Activated naive CD8-positive, alpha-beta T cell treated with anti-CD3 and anti-CD28 coated beads, Interleukin-2, amount 50 U/mL, for 24 hours (primary cell): ENCODE measurements at regions not wholly inside any gene's neighbourhood (a gene's known extent, or its start where the extent isn't known, plus 50 kb on each side); places are given as distances from the start of the nearest gene placed in this dataset.
"Not testable (repeated sequence)": the region's sequence is repeated elsewhere in the genome, so short reads cannot be mapped to it uniquely, and the experiment has no call there.

Source experiments
- ATAC-seq: fragments of 150-1000 bp; cut with Tn5 transposase; one replicate; pipeline ENCODE4 v1.10.0; 2021
- DNase-seq: peaks from one replicate; pipeline ENCODE4 v3.0.0; 2021
- H3K27ac Mint-ChIP-seq: one replicate; pipeline ENCODE4 v1.8.0; 2021; ENCODE audit warnings: mild to moderate bottlenecking, mixed read lengths
- H3K27me3 Mint-ChIP-seq: one replicate; pipeline ENCODE4 v1.8.0; 2021; ENCODE audit warnings: mixed read lengths
- H3K36me3 Mint-ChIP-seq: one replicate; pipeline ENCODE4 v1.8.0; 2021; ENCODE audit warnings: low read depth, mixed read lengths
- H3K4me1 Mint-ChIP-seq: one replicate; pipeline ENCODE4 v1.8.0; 2021; ENCODE audit warnings: mixed read lengths
- H3K4me3 Mint-ChIP-seq: one replicate; pipeline ENCODE4 v1.8.0; 2021; ENCODE audit warnings: mild to moderate bottlenecking, moderate library complexity, mixed read lengths
- H3K9me3 Mint-ChIP-seq: one replicate; pipeline ENCODE4 v1.8.0; 2021; ENCODE audit warnings: mixed read lengths

DNA sequence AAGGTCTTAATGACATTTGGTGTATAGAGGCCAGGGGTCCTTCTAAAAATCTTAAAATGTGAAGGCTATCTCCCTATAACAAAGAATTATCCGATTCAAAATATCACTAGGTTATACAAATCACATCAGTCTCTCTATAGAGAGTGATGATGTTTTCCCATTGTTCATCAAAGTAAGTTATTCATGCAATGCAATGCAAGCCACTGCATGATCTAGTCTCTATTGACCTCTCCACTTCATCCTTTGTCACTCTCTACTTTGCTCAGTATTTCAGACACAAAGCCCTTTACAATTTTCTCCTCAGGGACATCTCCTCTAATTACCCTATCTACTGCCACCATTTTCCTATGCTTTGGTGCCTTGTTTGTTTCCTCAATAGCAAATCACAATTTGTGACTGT lies 628.0 kb downstream of the HTR1B start:
- Mint-ChIP-seq H3K9me3 (peaks cover 4% of the 10 kb centered on the region), H3K27me3 (no peaks in the 10 kb centered on the region), H3K4me1 (no peaks in the 10 kb centered on the region)

DNA sequence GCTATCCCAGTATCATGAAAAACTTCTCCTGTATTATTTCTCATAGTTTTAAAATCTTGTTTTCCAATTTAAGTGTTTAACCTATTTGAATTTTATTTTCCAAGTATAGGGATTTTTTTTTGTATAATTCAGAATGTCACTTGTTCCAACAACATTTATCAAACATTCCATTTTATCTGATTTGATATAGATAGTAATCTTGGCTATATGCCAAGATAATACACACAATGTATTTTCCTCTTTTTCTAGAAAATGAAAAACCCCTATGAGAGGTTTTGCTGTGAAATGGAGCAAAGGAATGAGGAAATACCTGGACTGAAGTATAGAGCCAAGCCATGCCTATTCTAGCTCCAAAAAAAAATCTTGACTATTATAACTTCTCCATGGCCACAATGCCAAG lies 628.9 kb downstream of the HTR1B start:
- no peak for ATAC-seq
- H3K4me1 Mint-ChIP-seq, result no peaks in the 10 kb centered on the region
- H3K27ac Mint-ChIP-seq, result no peak overlapping the region

More for the DNA sequence above, 628.0 kb downstream of the HTR1B start:
- ATAC-seq (no peak), DNase-seq (no peak)
- no peak overlapping the region for H3K4me3 Mint-ChIP-seq
- H3K36me3 Mint-ChIP-seq, result no peaks in the 10 kb centered on the region
- no peak overlapping the region for H3K27ac Mint-ChIP-seq

DNA sequence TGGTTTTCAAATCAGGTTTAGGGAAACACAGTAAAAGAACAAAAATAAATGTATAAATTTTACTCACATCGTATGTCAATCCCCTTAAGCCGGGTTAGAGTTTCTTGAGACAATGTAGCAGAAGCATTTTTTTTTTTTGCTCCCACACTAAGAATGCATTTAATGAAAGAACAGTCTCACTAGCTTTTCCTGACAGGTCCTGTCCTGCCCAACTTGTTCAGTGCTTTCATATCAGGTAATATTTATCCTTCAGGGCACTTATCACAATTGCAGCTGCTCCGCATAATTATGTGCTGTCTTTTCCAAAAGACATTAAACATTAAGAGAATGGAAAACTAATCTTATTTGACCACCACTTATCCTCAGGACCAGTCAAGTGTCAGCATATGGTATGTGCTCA lies 632.0 kb downstream of the HTR1B start:
- Mint-ChIP-seq H3K27me3 (no peaks in the 10 kb centered on the region), H3K4me3 (no peak overlapping the region), H3K9me3 (peaks cover 12% of the 10 kb centered on the region), H3K4me1 (no peaks in the 10 kb centered on the region), H3K27ac (no peak overlapping the region), H3K36me3 (no peaks in the 10 kb centered on the region)
- no peak for ATAC-seq
- DNase-seq, result no peak

More for the DNA sequence above, 628.9 kb downstream of the HTR1B start:
- DNase-seq, result no peak
- Mint-ChIP-seq H3K36me3 (no peaks in the 10 kb centered on the region), H3K27me3 (no peaks in the 10 kb centered on the region), H3K9me3 (peaks cover 8% of the 10 kb centered on the region), H3K4me3 (no peak overlapping the region)

DNA sequence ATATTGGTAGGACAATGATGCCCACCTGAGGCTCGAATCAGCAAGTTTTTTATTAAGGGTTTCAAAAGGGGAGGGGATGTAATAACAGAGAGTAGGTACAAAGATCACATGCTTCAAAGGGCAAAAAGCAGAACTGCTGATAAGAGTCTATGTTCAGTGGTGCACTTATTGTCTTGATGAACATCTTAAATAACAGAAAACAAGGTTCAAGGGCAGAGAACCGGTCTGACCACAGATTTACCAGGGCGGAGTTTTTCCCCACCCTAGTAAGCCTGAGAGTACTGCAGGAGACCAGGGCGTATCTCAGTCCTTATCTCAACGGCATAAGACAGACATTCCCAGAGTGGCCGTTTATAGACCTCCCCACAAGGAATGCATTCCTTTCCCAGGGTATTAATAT lies 639.7 kb downstream of the HTR1B start:
- ATAC-seq, H3K27ac Mint-ChIP-seq, H3K4me3 Mint-ChIP-seq, DNase-seq, H3K4me1 Mint-ChIP-seq, H3K36me3 Mint-ChIP-seq, H3K27me3 Mint-ChIP-seq: not testable (repeated sequence)
- H3K9me3 Mint-ChIP-seq, result peaks cover 40% of the 10 kb centered on the region

DNA sequence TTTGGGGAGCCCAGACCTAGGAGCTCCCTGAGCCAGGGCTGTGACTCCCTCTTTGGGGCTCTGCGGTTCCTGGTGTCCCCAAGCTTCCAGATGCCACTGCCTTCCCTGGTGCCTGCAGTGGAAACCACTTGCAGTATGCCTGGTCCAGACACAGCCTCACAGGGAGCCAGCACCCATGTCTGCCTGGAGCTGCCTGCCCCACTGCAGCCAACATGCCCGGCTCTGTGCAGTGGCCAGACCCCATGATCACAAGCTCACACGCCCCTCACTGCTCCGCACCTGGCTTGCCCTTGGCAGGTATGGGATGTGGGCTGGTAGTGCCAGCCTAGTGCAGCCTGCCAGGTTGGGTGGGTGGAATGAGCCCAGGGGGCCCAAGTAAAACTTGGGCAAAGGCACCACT lies 644.8 kb downstream of the HTR1B start:
- Mint-ChIP-seq H3K4me3 (no peak overlapping the region), H3K4me1 (no peaks in the 10 kb centered on the region), H3K36me3 (no peaks in the 10 kb centered on the region), H3K27me3 (no peaks in the 10 kb centered on the region), H3K9me3 (peaks cover 19% of the 10 kb centered on the region), H3K27ac (no peak overlapping the region)
- no peak for DNase-seq
- ATAC-seq, result no peak

DNA sequence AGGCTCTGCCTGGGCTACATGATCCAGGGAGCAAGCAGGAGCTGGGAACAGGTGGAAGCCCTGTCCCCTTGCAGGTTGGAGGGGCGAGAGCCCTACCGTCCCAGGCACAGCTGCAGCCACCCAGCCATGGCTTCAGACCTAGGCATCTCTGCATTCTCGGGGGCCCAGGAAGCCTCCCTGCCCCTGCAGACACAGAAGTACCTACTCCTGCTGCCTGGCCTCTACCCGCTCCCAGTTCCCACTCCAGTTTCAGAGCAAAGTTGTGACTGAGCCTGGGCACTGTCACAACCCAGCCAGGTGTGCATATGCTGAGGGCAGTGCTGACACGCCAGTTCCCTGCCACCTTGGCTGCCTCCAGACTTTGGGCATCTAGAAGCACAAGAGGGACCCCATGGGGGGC lies 645.9 kb downstream of the HTR1B start:
- DNase-seq (no peak), ATAC-seq (no peak)
- Mint-ChIP-seq H3K27ac (no peak overlapping the region), H3K36me3 (no peaks in the 10 kb centered on the region), H3K4me1 (no peaks in the 10 kb centered on the region), H3K4me3 (no peak overlapping the region), H3K27me3 (no peaks in the 10 kb centered on the region), H3K9me3 (peaks cover 13% of the 10 kb centered on the region)

DNA sequence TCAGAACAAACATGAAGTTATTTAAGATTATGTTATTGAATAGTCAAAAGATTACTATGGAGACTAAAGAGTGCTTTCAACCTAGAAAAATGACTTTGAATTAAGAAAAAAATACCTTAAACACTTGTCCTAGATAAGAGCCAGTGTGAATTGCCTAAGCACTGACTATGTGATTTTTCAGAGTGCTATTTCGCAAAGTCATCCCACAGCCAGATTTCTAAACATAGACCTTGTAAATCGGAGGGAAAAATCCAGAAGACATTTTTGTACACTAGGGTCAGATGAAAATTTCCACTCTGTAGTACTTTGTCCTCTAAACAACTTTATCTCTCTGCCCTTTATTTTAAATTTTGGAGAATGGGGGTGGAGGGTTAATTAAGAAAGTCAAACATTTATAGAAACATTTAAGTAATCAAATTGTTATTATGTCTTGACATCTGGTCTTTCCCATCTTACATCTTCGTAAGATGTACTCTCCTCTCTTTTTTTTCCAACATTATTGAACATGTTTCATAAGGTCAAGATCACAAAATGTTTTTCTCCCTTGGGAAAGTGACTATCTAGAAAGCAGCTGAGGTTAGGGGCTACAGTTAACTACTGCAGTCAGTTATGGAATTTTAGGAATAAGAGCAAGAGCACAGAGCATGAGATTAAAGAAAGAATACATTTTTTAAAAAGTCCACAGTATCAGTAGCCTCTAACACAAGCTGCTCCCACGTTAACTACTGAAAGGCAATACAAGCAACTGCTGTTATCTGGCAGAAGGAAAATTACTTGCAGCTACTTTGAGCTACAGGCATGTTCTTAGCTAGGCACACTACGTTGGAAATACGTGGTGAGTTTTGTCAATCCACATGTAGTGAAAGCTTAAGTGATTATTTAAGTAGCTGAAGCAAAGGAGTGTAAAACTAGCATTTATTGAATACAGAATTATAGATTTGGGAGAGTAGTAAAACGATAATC lies 648.5 kb downstream of the HTR1B start:
- DNase-seq (no peak), ATAC-seq (no peak)
- Mint-ChIP-seq H3K9me3 (peaks cover 9% of the 10 kb centered on the region), H3K27ac (no peak overlapping the region), H3K4me1 (no peaks in the 10 kb centered on the region), H3K36me3 (no peaks in the 10 kb centered on the region), H3K4me3 (no peak overlapping the region), H3K27me3 (no peaks in the 10 kb centered on the region)

DNA sequence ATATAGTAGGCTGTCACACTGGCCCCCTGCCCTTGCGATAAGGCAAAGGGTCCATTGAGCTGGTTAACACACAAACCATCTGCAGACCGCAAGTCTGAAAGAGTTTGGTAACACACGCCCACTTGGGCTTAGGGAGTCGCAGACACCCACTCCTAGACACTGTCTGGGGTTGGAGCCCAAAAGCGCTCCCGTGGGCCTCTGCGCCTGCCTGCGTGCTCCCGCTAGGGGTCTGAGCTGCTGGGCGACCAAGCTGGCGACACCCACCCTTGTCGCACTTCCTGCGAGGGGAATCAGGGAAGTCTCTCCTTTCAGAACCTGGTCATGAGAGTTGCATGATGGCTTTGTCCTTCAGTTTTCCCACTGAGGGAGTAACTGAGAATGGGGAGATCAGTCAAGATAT lies 653.0 kb downstream of the HTR1B start:
- Mint-ChIP-seq H3K9me3 (peaks cover 9% of the 10 kb centered on the region), H3K36me3 (no peaks in the 10 kb centered on the region), H3K4me3 (no peak overlapping the region), H3K27ac (no peak overlapping the region), H3K27me3 (no peaks in the 10 kb centered on the region), H3K4me1 (no peaks in the 10 kb centered on the region)
- no peak for DNase-seq
- no peak for ATAC-seq

DNA sequence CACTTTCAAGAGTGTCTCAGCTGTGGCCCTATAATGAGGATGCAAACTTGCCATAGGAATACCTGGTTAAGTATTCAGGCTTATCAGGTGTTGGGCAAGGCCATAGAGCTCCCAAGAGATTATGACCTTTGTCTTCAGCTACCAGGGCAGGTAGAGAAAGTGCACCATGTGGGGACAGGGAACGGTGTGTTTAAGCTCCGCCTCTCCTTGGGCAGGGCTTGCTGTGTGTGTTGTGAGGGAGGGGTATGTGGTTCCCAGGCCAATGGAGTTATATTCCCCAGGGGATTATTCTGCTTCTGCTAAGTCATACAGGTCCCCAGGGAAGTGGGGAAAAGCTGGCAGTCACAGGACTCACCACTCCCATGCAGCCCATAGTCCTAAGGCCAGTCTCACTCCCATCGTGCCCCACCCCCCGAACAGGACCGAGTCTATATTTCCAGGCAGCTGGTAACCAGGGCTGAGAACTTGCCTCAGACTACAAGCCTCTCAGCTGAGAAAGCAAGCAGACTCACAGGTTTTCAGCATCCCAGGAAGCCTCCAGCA lies 660.2 kb downstream of the HTR1B start:
- Mint-ChIP-seq H3K4me3 (no peak overlapping the region), H3K36me3 (no peaks in the 10 kb centered on the region), H3K27me3 (no peaks in the 10 kb centered on the region), H3K27ac (no peak overlapping the region), H3K4me1 (no peaks in the 10 kb centered on the region), H3K9me3 (peaks cover 20% of the 10 kb centered on the region)
- DNase-seq, result no peak
- no peak for ATAC-seq

DNA sequence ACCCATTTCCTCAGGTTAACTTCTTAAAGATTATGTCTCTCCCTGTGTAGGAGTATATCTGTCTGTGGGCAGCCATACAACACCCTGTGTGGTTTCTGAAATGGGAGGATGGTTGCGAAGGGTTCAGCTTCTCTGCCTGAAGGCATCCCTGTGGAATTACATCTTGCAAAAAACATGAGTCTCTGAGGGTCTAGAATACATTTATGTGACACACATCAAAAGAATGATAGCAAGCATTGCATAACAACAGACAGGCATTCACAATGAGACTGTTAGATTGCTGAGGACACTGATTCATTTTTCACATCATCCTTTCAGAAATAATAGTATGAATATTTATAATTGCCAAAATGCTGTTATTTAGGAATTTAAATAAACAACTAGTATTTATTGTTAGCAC lies 670.9 kb downstream of the HTR1B start:
- Mint-ChIP-seq H3K4me3 (no peak overlapping the region), H3K27me3 (no peaks in the 10 kb centered on the region), H3K4me1 (no peaks in the 10 kb centered on the region), H3K27ac (no peak overlapping the region), H3K9me3 (peaks cover 4% of the 10 kb centered on the region), H3K36me3 (no peaks in the 10 kb centered on the region)
- ATAC-seq, result no peak
- no peak for DNase-seq

DNA sequence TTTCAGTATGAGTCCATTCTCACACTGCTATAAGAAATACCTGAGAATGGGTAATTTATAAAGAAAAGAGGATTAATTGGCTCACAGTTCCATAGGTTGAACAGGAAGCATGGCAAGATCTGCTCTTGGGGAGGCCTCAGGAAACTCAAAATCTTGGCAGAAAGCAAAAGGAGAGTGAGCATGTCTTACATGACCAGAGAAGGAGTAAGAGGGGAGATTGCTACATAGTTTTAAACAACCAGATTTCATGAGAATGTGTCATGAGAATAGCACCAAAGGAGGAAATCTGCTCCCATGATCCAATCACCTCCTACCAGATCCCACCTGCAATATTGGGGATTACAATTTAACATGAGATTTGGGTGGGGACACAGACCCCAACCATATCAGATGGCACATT lies 672.4 kb downstream of the HTR1B start:
- ATAC-seq, result no peak
- Mint-ChIP-seq H3K27ac (no peak overlapping the region), H3K4me3 (no peak overlapping the region), H3K27me3 (no peaks in the 10 kb centered on the region), H3K4me1 (no peaks in the 10 kb centered on the region), H3K9me3 (peaks cover 4% of the 10 kb centered on the region), H3K36me3 (no peaks in the 10 kb centered on the region)
- no peak for DNase-seq

DNA sequence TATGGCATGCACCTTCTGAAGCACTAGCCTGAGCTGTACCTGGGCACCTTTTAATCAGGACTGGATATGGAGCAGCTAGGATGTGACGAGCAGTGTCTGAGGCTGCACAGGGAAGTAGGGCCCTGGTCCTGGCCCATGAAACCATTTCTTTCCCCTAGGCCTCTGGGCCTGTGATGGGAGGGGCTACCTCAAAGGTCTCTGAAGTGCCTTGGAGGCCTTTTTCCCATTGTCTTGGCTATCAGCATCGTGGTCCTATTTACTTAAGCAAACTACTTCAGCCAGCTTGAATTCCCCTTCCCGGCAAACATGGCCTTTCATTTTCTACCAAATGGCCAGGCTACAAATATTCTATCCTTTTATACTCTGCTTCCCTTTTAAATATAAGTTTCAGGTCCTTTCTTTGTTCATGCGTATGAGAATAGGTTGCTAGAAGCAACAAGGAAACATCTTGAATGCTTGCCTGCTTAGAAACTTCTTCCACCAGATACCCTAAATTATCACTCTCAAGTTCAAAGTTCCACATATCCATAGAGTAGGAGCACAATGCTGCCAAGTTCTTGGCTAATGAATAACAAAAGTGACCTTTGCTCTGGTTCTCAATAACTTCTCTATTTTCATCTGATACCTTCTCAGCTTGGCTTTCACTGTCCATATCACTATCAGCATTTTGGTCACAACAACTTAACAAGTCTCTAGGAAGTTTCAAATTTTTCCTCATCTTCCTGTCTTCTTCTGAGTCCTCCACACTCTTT lies 673.1 kb downstream of the HTR1B start:
- H3K4me3 Mint-ChIP-seq, result no peak overlapping the region

DNA sequence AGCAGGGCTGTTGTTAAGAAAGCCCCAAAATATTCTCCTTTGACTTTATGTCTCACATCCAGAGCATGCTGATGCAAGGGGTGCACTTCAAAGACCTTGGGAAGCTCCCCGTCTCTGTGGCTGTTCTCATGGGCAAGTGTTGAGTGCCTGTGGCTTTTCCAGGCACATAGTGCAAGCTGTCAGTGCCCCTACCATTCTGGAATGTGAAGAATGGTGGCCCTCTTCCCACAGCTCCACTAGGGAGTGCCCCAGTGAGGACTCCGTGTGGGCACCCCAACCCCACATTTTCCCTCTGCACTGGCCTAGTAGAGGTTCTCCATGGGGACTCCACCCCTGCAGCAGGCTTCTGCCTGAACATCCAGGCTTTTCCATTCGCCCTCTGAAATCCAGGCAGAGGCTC lies 673.7 kb downstream of the HTR1B start:
- Mint-ChIP-seq H3K27me3 (no peaks in the 10 kb centered on the region), H3K27ac (no peak overlapping the region), H3K4me3 (no peak overlapping the region), H3K9me3 (peaks cover 10% of the 10 kb centered on the region), H3K4me1 (no peaks in the 10 kb centered on the region), H3K36me3 (no peaks in the 10 kb centered on the region)
- DNase-seq (no peak), ATAC-seq (no peak)

More for the DNA sequence above, 673.1 kb downstream of the HTR1B start:
- DNase-seq (no peak), ATAC-seq (no peak)
- Mint-ChIP-seq H3K27me3 (no peaks in the 10 kb centered on the region), H3K9me3 (peaks cover 5% of the 10 kb centered on the region), H3K4me1 (no peaks in the 10 kb centered on the region), H3K27ac (no peak overlapping the region), H3K36me3 (no peaks in the 10 kb centered on the region)

DNA sequence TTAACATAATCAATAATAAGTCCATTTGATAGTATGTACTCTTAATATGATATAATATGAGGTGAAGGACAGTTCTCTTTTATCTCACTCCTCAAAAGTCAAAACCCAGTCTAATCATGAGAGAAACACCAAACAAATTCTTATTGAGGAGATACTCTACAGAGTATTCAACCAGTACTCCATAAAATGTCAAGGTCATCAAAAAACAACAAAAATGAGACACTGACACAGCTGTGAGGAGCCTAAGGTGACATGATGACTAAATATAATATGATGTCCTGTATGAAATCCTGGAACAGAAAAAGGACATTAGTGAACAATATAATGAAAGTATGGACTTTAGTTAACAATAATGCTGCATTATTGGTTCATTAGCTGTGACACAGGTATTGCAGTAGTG lies 675.1 kb downstream of the HTR1B start:
- no peak overlapping the region for H3K27ac Mint-ChIP-seq
- ATAC-seq, result no peak
- peaks cover 14% of the 10 kb centered on the region for H3K9me3 Mint-ChIP-seq
- H3K4me1 Mint-ChIP-seq, result no peaks in the 10 kb centered on the region
- no peaks in the 10 kb centered on the region for H3K27me3 Mint-ChIP-seq
- no peaks in the 10 kb centered on the region for H3K36me3 Mint-ChIP-seq
- H3K4me3 Mint-ChIP-seq, result no peak overlapping the region
- DNase-seq, result no peak

DNA sequence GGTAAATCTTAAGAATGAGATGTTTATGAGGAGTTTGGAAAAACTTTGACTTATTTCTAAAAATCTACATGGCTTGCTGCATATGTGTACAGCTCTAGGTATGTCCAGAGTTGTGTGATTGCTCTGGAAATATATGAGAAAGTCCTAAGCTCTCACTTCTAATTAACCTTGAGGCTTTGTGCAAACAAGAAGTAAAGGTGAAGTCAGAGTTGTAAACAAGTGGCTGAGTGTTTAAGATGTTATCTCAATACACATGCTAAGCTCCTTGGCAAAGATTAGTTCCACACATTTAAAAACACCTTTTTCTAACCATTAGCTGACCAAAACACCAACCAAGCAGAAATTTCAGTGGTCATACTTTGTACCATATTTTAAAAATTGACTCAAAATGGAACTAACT lies 684.2 kb downstream of the HTR1B start:
- ATAC-seq, result no peak
- Mint-ChIP-seq H3K4me1 (no peaks in the 10 kb centered on the region), H3K27me3 (no peaks in the 10 kb centered on the region), H3K4me3 (no peak overlapping the region), H3K9me3 (peaks cover 13% of the 10 kb centered on the region), H3K27ac (no peak overlapping the region), H3K36me3 (no peaks in the 10 kb centered on the region)
- DNase-seq, result no peak
